IMR-90 (cell line): ENCODE measurements at regions not wholly inside any gene's neighbourhood (a gene's known extent, or its start where the extent isn't known, plus 50 kb on each side); places are given as distances from the start of the nearest gene placed in this dataset.

Experiments
- ATAC-seq: fragments of 200-7000 bp; cut with Tn5 transposase; 2 replicates; pipeline ENCODE4 v1.9.1; 2020; ENCODE audit warnings: low read depth, mild to moderate bottlenecking, moderate library complexity
- BruUV-seq: library from RNA; stranded (reverse); fragments of 400-500 nt; replicated peaks from 2 replicates; lab custom pipeline; 2021; lab: Mats Ljungman, UMichigan
- CTCF ChIA-PET: fragments of 300-600 bp; formaldehyde crosslinking; extraction: SDS; loops from one replicate; lab custom pipeline; 2021; ENCODE audit warnings: antibody characterized with exemption; lab: Yijun Ruan, JAX
- POLR2A ChIA-PET: fragments of 300-600 bp; sonication (Branson Sonifier 250); formaldehyde crosslinking; loops from one replicate; lab custom pipeline; 2022; ENCODE audit warnings: antibody characterized with exemption; ENCODE audit not compliant: unreplicated experiment; lab: Charles Lee
- DNase-seq: peaks from one replicate; pipeline ENCODE4 v3.0.0; 2013
- H2AFZ ChIP-seq: replicated peaks from 2 replicates; pipeline ENCODE3; 2013; ENCODE audit warnings: low read length, mild to moderate bottlenecking; ENCODE audit not compliant: poor library complexity
- H2AK5ac ChIP-seq: 2 replicates; pipeline ENCODE4 v1.6.1; 2013; ENCODE audit warnings: low read depth, low read length, inconsistent platforms
- H2AK9ac ChIP-seq: replicated peaks from 2 replicates; pipeline ENCODE3; 2013; ENCODE audit warnings: mild to moderate bottlenecking, low read depth, low read length, moderate library complexity; ENCODE audit not compliant: poor library complexity
- H2BK120ac ChIP-seq: 2 replicates; pipeline ENCODE4 v1.6.1; 2013; ENCODE audit warnings: low read depth, low read length, inconsistent platforms
- H2BK15ac ChIP-seq: 3 replicates; pipeline ENCODE4 v1.6.1; 2013; ENCODE audit warnings: low read depth, low read length, inconsistent platforms
- H2BK20ac ChIP-seq: 2 replicates; pipeline ENCODE4 v1.6.1; 2013; ENCODE audit warnings: low read depth, mild to moderate bottlenecking, inconsistent platforms, low read length, moderate library complexity
- H2BK5ac ChIP-seq: 2 replicates; pipeline ENCODE4 v1.6.1; 2013; ENCODE audit warnings: mild to moderate bottlenecking, low read depth, low read length, inconsistent platforms; ENCODE audit not compliant: poor library complexity, severe bottlenecking
- H3K14ac ChIP-seq: replicated peaks from 2 replicates; pipeline ENCODE4 v1.6.1; 2013; ENCODE audit warnings: low read depth, low read length, inconsistent platforms
- H3K18ac ChIP-seq: 2 replicates; pipeline ENCODE4 v1.6.1; 2013; ENCODE audit warnings: low read depth, low read length, control low read depth
- H3K23ac ChIP-seq: 2 replicates; pipeline ENCODE4 v1.6.1; 2013; ENCODE audit warnings: low read depth, low read length, inconsistent platforms
- H3K27ac ChIP-seq: 2 replicates; pipeline ENCODE4 v1.5.1; 2013; ENCODE audit warnings: mild to moderate bottlenecking, control low read depth, low read length; ENCODE audit not compliant: insufficient read depth
- H3K27me3 ChIP-seq: 2 replicates; pipeline ENCODE4 v1.6.1; 2013; ENCODE audit warnings: low read length; ENCODE audit not compliant: control insufficient read depth, insufficient read depth
- H3K36me3 ChIP-seq: 2 replicates; pipeline ENCODE4 v1.6.1; 2013; ENCODE audit warnings: low read length, mixed read lengths; ENCODE audit not compliant: control insufficient read depth, insufficient read depth
- H3K4ac ChIP-seq: 2 replicates; pipeline ENCODE4 v1.6.1; 2013; ENCODE audit warnings: low read depth, low read length, inconsistent platforms
- H3K4me1 ChIP-seq: 2 replicates; pipeline ENCODE4 v1.6.1; 2013; ENCODE audit warnings: low read length, mixed read lengths; ENCODE audit not compliant: control insufficient read depth, insufficient read depth
- H3K4me2 ChIP-seq: 2 replicates; pipeline ENCODE4 v1.6.1; 2013; ENCODE audit warnings: low read depth, mild to moderate bottlenecking, control low read depth, low read length, moderate library complexity
- H3K4me3 ChIP-seq: 2 replicates; pipeline ENCODE4 v1.5.1; 2013; ENCODE audit warnings: low read depth, mild to moderate bottlenecking, control low read depth, low read length, moderate library complexity; ENCODE audit not compliant: insufficient read depth
- H3K56ac ChIP-seq: 2 replicates; pipeline ENCODE4 v1.6.1; 2013; ENCODE audit warnings: low read length, inconsistent platforms; ENCODE audit not compliant: insufficient read depth; ENCODE audit errors: extremely low read depth
- H3K79me1 ChIP-seq, 2 experiments: 2 replicates each; pipeline ENCODE4 v1.6.1; 2013; ENCODE audit warnings: low read length in 2 of 2, inconsistent platforms in 1 of 2, low read depth in 1 of 2
- H3K9ac ChIP-seq: 2 replicates; pipeline ENCODE4 v1.6.1; 2013; ENCODE audit warnings: low read depth, low read length, control low read depth
- H3K9me1 ChIP-seq: 2 replicates; pipeline ENCODE4 v1.6.1; 2013; ENCODE audit warnings: low read length, inconsistent platforms; ENCODE audit not compliant: insufficient read depth
- H3K9me3 ChIP-seq: 2 replicates; pipeline ENCODE4 v1.6.1; 2013; ENCODE audit warnings: low read length; ENCODE audit not compliant: control insufficient read depth, insufficient read depth
- H4K20me1 ChIP-seq: 2 replicates; pipeline ENCODE4 v1.6.1; 2013; ENCODE audit warnings: low read length, inconsistent platforms; ENCODE audit not compliant: insufficient read depth
- H4K5ac ChIP-seq: 2 replicates; pipeline ENCODE4 v1.6.1; 2013; ENCODE audit warnings: mild to moderate bottlenecking, low read depth, low read length, control low read depth
- H4K8ac ChIP-seq, 2 experiments: 2 replicates each; pipeline ENCODE4 v1.6.1; 2013; ENCODE audit warnings: low read depth in 2 of 2, low read length in 2 of 2, control low read depth in 1 of 2, inconsistent platforms in 1 of 2
- H4K91ac ChIP-seq: 2 replicates; pipeline ENCODE4 v1.6.1; 2013; ENCODE audit warnings: low read depth, low read length, inconsistent platforms; ENCODE audit not compliant: insufficient read depth
- BHLHE40 ChIP-seq: fragments of 150-350 bp; IDR thresholded peaks from 2 replicates; pipeline ENCODE4 v1.6.1; 2016; ENCODE audit warnings: mild to moderate bottlenecking, low read depth, low read length
- CEBPB ChIP-seq: IDR thresholded peaks from 2 replicates; pipeline ENCODE4 v1.6.1; 2012; ENCODE audit warnings: low read depth, low read length, improper control_type of control experiment
- CHD1 ChIP-seq: IDR thresholded peaks from 2 replicates; pipeline ENCODE4 v1.6.1; 2012; ENCODE audit warnings: low read depth, low read length, improper control_type of control experiment
- FOS ChIP-seq: fragments of 150-350 bp; IDR thresholded peaks from 2 replicates; pipeline ENCODE4 v1.6.1; 2016; ENCODE audit warnings: low read depth, low read length
- MAFK ChIP-seq: IDR thresholded peaks from 2 replicates; pipeline ENCODE4 v1.6.1; 2012; ENCODE audit warnings: low read depth, low read length, improper control_type of control experiment
- MAZ ChIP-seq: IDR thresholded peaks from 2 replicates; pipeline ENCODE4 v1.6.1; 2012; ENCODE audit warnings: low read depth, mild to moderate bottlenecking, low read length, improper control_type of control experiment, moderate library complexity, borderline replicate concordance
- MXI1 ChIP-seq: IDR thresholded peaks from 2 replicates; pipeline ENCODE4 v1.6.1; 2012; ENCODE audit warnings: low read depth, mild to moderate bottlenecking, low read length, moderate library complexity, borderline replicate concordance
- NFE2L2 ChIP-seq: fragments of 150-350 bp; IDR thresholded peaks from 2 replicates; pipeline ENCODE4 v1.6.1; 2016; ENCODE audit warnings: low read depth, mild to moderate bottlenecking, low read length
- POLR2A ChIP-seq: IDR thresholded peaks from 2 replicates; pipeline ENCODE4 v1.6.1; 2012; ENCODE audit warnings: mild to moderate bottlenecking, low read depth, low read length
- RCOR1 ChIP-seq: IDR thresholded peaks from 2 replicates; pipeline ENCODE4 v1.6.1; 2012; ENCODE audit warnings: mild to moderate bottlenecking, low read length, improper control_type of control experiment; ENCODE audit not compliant: insufficient replicate concordance
- RFX5 ChIP-seq: IDR thresholded peaks from 2 replicates; pipeline ENCODE4 v1.8.0; 2012; ENCODE audit warnings: low read depth, mild to moderate bottlenecking, low read length, moderate library complexity
- SMC3 ChIP-seq: fragments of 150-350 bp; IDR thresholded peaks from 2 replicates; pipeline ENCODE4 v1.6.1; 2016; ENCODE audit warnings: low read depth, mild to moderate bottlenecking, antibody characterized with exemption, low read length, moderate library complexity
- WGBS, 2 experiments: methylation state at CpG; one replicate each; pipeline versions ENCODE4 v1.1.5 to v1.1.7; 2013; ENCODE audit warnings: missing lambda C conversion rate in 2 of 2; ENCODE audit not compliant: insufficient read length in 1 of 2; ENCODE audit errors: extremely low coverage in 2 of 2; 5-methylcytosine and 5-hydroxymethylcytosine counted together
- dilution Hi-C: fragments of 300-500 bp; cut with HindIII; formaldehyde crosslinking; loops from one replicate; pipeline ENCODE4 v1.14.3; 2018; ENCODE audit warnings: low sequenced_read_pairs; ENCODE audit not compliant: unreplicated experiment
- in situ Hi-C: fragments of 300-500 bp; cut with MboI; formaldehyde crosslinking; loops from 3 replicates; pipeline ENCODE4 v1.14.3; 2019; ENCODE audit warnings: low sequenced_read_pairs, inconsistent platforms, mixed read lengths
- intact Hi-C: fragments of 100-400 bp; cut with micrococcal nuclease; formaldehyde crosslinking; loops from 2 replicates; pipeline ENCODE4 v1.10.0; 2022
- TF ChIP-seq, protein P1 (sequence below): fragments of 150-350 bp; IDR thresholded peaks from 2 replicates; pipeline ENCODE4 v1.6.1; 2017; ENCODE audit warnings: mild to moderate bottlenecking, antibody characterized with exemption, low read length, low read depth
- TF ChIP-seq, protein P2 (sequence below): conservative IDR thresholded peaks from 2 replicates; pipeline ENCODE4 v1.5.1; 2012; ENCODE audit warnings: mild to moderate bottlenecking, low read depth, low read length, improper control_type of control experiment
- TF ChIP-seq, protein P3 (sequence below): fragments of 150-350 bp; IDR thresholded peaks from 2 replicates; pipeline ENCODE4 v1.6.1; 2016; ENCODE audit warnings: low read depth, mild to moderate bottlenecking, low read length, moderate library complexity, borderline replicate concordance

DNA sequence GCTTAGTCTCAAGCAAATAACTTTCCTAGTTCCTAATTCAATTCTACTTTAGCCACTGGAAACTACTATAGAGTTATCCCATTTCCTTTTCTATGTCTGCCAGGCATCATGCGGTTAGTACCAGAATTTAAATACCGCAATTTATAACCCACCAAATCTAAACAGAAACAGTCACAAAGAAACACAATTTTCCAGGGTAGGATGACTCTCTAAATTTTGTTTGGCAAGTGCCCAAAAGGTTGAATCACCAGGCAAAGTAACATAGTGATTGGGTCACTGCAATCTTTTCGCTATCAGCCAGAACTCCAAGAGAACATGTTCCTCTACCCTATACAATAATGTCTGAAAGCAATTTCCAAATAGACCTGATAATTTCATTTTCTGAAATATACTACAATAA, 240.2 kb upstream of the GRIA3 start:
- no peak overlapping the region for H2AFZ ChIP-seq
- no peak for DNase-seq
- H3K9ac ChIP-seq = no peak overlapping the region
- in situ Hi-C loops = no loop called here
- no peak overlapping the region for H4K91ac ChIP-seq
- no peaks in the 10 kb centered on the region for H4K20me1 ChIP-seq
- no TSS peak for BruUV-seq
- ChIA-PET POLR2A (no interaction called here), CTCF (no interaction called here)
- TF ChIP-seq MAZ (no peak), SMC3 (no peak), MAFK (no peak), RFX5 (no peak), RCOR1 (no peak), MXI1 (no peak), POLR2A (no peak), NFE2L2 (no peak), CHD1 (no peak), BHLHE40 (no peak), FOS (no peak), CEBPB (no peak)
- TF ChIP-seq, protein P1, sequence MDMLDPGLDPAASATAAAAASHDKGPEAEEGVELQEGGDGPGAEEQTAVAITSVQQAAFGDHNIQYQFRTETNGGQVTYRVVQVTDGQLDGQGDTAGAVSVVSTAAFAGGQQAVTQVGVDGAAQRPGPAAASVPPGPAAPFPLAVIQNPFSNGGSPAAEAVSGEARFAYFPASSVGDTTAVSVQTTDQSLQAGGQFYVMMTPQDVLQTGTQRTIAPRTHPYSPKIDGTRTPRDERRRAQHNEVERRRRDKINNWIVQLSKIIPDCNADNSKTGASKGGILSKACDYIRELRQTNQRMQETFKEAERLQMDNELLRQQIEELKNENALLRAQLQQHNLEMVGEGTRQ = no peak
- TF ChIP-seq, protein P2, sequence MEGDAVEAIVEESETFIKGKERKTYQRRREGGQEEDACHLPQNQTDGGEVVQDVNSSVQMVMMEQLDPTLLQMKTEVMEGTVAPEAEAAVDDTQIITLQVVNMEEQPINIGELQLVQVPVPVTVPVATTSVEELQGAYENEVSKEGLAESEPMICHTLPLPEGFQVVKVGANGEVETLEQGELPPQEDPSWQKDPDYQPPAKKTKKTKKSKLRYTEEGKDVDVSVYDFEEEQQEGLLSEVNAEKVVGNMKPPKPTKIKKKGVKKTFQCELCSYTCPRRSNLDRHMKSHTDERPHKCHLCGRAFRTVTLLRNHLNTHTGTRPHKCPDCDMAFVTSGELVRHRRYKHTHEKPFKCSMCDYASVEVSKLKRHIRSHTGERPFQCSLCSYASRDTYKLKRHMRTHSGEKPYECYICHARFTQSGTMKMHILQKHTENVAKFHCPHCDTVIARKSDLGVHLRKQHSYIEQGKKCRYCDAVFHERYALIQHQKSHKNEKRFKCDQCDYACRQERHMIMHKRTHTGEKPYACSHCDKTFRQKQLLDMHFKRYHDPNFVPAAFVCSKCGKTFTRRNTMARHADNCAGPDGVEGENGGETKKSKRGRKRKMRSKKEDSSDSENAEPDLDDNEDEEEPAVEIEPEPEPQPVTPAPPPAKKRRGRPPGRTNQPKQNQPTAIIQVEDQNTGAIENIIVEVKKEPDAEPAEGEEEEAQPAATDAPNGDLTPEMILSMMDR = no peak
- TF ChIP-seq, protein P3, sequence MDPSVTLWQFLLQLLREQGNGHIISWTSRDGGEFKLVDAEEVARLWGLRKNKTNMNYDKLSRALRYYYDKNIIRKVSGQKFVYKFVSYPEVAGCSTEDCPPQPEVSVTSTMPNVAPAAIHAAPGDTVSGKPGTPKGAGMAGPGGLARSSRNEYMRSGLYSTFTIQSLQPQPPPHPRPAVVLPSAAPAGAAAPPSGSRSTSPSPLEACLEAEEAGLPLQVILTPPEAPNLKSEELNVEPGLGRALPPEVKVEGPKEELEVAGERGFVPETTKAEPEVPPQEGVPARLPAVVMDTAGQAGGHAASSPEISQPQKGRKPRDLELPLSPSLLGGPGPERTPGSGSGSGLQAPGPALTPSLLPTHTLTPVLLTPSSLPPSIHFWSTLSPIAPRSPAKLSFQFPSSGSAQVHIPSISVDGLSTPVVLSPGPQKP = no peak
- no peak overlapping the region for H4K8ac ChIP-seq
- H3K36me3 ChIP-seq = no peaks in the 10 kb centered on the region
- no peak overlapping the region for H2AK5ac ChIP-seq
- no peak overlapping the region for H4K5ac ChIP-seq
- no peak for ATAC-seq
- H3K4me2 ChIP-seq = no peak overlapping the region
- H3K4ac ChIP-seq = no peak overlapping the region
- H3K4me1 ChIP-seq = no peaks in the 10 kb centered on the region
- no peaks in the 10 kb centered on the region for H3K9me1 ChIP-seq
- H2BK15ac ChIP-seq = no peak overlapping the region
- H3K27ac ChIP-seq = no peak overlapping the region
- WGBS, 2 experiments = no CpG with 5 or more reads among the region's 3 CpGs
- intact Hi-C loops = no loop called here
- no peak overlapping the region for H3K18ac ChIP-seq
- H3K14ac ChIP-seq = no peak overlapping the region
- H3K23ac ChIP-seq = no peak overlapping the region
- no peak overlapping the region for H3K56ac ChIP-seq
- no peak overlapping the region for H2BK120ac ChIP-seq
- H3K4me3 ChIP-seq = no peak overlapping the region
- H2BK20ac ChIP-seq = no peak overlapping the region
- H2BK5ac ChIP-seq = no peak overlapping the region
- no peaks in the 10 kb centered on the region for H3K79me1 ChIP-seq
- H3K27me3 ChIP-seq = no peaks in the 10 kb centered on the region
- dilution Hi-C loops = no loop called here
- H3K9me3 ChIP-seq = no peaks in the 10 kb centered on the region
- H2AK9ac ChIP-seq = no peak overlapping the region
